Activated effector memory CD4-positive, alpha-beta T cell treated with Interleukin-2 at 50 U/mL for 16 hours (primary cell): ENCODE measurements at regions not wholly inside any gene's neighbourhood (a gene's known extent, or its start where the extent isn't known, plus 50 kb on each side); places are given as distances from the start of the nearest gene placed in this dataset.
A peak's percentile ranks its signal among the peaks of the same experiment; 100 is the strongest.
"Not testable (repeated sequence)": the region's sequence is repeated elsewhere in the genome, so short reads cannot be mapped to it uniquely, and the experiment has no call there.

ENCODE experiments used
- DNase-seq: peaks from one replicate; pipeline ENCODE4 v3.0.0-alpha.2; 2020

- no peak for DNase-seq
Measured at GRCh38 chr1:168490306-168490705, 53.5 kb downstream of the XCL2 start.

- DNase-seq: no peak
Measured at GRCh38 chr1:168488138-168488537, 55.7 kb downstream of the XCL2 start.

- DNase-seq: not testable (repeated sequence)
Measured at GRCh38 chr1:168486820-168487219, 57.0 kb downstream of the XCL2 start.

DNA sequence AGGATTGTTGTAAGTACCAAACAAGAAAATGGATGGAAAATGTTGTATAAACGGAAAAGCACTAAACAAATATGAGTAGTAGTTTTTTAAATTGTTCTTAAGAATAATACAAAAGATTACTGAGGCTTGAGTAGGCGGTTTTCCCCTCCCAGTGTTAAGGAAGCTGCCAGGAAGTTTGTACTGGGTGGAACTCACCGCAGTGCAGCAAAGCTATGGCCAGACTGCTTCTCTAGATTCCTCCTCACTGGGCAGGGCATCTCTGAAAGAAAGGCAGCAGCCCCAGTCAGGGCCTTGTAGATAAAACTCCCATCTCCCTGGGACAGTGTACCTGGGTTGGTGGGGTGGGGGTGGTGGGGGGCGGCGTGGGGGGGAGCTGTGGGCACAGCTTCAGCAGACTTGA is 58.7 kb downstream of the XCL2 start:
- no peak for DNase-seq

DNA sequence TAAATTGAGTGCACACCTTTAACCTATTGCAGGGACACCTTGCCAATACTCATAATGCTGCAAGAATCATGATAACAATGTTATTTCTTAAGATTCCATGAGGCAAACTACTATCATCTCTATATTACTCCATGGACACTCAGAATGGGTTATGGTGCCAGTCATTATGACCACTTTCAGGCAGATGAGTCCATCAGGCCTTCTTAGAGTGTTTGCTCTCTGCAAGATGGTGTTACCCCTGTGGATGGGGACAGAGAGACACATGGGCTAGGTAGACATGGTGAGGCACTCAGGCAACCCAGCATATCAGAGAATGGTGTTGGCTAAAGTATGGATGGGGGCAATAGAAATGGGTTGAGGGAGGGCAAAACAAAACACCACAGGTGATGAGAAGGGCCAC is 59.7 kb downstream of the XCL2 start:
- DNase-seq: no peak

- no peak for DNase-seq
Measured at GRCh38 chr1:168483539-168483938, 60.3 kb downstream of the XCL2 start.

GRCh38 chr1:168482106-168482505 is 61.7 kb downstream of the XCL2 start:
- DNase-seq: no peak

DNA sequence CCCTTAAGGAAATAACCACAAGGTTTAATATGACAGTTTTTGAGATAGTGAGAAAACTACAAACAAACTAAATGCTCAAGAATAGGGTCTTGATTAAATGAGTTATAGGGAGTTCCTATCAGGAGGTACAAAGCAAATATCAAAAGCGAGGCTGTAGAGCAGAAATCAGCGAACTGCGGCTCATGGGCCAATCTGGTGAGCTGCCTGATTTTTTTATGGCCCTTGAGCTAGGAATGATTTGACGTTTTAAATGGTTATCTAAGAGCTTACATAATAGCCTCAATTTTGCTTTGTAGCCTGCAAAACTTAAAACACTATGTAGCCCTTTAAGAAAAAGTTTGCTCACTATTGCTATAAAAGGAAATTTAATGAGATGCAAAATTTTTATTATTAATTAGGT is 62.2 kb downstream of the XCL2 start:
- no peak for DNase-seq

DNA sequence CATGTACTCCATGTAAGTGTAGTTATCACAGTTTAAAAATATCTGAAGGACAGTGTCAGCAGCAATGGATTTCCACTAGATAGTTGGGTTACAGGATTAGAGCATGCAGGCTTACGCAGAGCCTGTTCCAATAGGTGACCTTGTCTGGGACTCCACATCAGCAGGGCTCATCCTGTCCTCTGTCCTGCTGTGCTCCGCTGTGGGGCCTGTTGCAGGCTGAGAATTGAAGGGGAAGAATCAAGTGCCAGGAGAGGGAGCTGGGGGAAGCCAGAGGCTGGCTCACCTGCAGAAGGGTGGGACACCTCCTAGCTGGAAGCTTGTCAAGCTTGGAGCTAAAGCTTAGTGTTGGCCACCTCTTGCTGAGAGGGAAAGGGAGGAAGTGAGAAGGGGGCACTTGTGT is 62.8 kb downstream of the XCL2 start:
- no peak for DNase-seq

DNA sequence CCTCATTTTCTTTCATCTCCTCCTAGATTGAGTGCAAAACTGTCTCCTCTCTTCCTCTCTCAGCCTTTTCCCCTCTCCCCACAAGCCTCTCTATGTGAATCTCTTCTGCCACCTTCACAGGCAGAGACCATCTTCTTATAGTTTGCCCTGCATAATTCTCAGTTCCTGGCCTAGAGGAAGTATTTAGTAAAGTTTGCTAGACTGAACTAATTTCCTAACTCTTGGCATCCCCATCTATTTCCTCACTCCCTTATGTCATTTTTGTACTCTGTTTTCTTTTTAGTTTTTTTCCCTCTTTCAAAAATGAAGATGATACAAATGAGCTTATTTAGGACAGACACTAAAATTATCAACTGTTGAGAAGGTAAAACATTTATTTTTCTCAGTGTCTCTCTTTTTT is 66.0 kb downstream of the XCL2 start:
- no peak for DNase-seq

GRCh38 chr1:168476588-168477385 is 67.0 kb downstream of the XCL2 start:
- DNase-seq: no peak

DNA sequence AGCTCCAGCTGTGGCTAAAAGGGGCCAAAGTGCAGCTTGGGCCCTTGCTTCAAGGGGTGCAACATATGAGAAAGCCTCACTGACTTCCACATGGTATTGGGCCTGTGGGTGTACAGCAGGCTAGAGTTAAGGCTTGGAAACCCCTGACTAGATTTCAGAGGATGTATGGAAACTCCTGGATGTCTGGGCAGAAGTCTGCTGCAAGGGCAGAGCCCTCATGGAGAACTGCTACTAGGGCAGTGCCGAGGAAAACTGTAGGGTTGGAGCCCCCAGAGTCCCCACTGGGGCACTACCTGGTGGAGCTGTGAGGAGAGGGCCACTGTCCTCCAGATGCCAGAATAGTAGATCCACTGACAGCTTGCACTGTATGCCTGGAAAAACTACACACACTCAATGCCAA is 69.5 kb downstream of the XCL2 start:
- no peak for DNase-seq

GRCh38 chr1:168473126-168473525 is 70.7 kb downstream of the XCL2 start:
- DNase-seq: no peak

DNA sequence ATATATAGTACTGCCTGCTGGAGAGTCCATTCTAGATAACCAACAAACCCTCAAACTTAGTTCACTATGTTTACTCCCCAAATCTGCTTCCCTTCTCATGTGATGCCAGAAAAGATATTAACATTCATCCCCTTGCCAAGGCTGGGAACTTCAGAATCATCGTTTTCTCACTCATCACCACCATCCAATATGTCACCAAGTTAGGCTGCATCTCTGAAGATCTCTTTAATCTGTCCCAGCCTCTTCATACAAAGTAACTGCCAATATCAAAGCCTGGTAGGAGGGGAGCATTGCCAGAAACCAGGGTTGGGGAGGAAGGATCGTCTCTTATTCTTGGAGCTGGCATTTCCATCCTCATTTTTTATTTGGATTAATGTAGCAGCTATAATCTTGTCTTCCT is 71.6 kb downstream of the XCL2 start:
- no peak for DNase-seq

DNA sequence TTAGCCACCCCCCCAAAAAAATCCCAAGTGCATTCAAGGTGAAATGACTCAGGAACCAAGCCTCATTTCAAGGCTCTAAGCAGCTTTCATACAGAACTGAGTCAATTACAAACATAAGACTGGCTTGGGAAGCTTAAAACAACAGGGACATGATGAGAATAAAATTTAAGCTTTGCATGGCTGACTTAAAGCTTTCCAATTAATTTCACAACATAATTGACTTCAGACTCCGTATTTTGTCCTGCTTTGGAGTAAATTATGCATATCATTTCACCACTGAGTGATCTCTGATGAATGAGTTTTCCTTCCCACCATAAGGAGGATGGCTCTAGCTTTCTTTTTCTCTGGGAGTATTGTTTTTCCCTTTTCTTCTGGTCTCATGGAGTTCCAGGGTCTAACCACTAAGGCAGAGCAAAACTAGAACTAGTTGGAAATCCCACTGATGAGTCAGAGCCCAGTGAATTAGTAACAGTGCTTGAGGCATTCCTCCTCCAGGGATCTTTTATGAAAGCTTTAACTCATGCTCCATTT is 72.8 kb downstream of the XCL2 start:
- DNase-seq: no peak

- peak; percentile 32 for DNase-seq
Measured at GRCh38 chr1:168469690-168470089, 74.1 kb downstream of the XCL2 start.

DNA sequence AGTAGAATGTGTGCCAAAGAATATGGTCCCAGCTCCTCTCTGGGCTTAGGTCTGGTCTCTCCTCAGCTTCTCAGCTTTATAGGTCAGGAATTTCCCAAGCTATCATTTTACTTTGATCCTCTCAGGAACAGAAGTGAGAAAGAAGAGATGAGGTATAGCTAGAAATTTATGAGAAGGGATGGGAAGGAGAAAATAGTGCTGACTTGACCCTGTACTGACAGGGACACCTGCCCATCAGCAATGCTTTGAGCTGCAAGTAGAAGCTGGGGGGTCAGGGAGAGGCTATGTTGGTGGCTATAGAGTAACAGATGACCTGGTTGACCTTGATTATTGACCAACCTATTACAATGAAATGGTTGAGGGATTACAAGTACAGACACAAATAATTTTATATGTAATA is 75.0 kb downstream of the XCL2 start:
- DNase-seq: no peak

DNA sequence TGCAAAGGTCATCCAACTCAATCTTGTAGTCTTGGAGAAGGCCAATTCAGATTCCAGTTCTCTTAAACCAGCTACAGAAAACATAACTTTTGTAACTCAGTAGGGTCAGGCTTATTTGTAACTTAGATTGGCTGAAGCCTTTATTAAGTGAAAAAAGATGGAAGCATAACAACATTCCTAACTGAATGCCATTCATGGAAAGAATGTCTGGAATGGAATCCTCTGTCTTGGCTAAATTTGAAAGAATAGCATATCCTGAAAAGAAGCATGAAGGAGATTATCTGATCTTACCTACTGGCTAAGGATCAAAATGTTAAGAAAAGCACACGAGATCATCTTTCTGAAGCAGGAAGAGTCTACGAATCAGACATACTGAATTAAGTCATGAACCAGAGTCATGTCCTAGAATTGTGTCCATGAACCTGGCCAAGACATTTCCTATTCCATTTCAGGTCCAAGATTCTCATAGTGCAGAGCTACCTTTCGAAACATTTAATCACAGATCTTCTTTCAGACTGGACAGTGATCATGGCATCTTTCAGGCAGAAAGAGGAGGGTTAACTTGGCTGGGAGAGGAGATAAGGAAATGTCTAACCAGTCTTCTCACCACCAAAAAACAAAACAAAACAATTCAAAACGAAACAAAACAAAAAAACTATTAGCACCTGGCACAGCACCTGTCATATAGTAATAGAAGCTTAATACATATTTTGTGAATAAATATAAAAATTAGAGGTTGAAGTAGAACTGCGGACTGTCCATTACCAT is 75.6 kb downstream of the XCL2 start:
- no peak for DNase-seq

- no peak for DNase-seq
Measured at GRCh38 chr1:168467452-168467851, 76.3 kb downstream of the XCL2 start.

DNA sequence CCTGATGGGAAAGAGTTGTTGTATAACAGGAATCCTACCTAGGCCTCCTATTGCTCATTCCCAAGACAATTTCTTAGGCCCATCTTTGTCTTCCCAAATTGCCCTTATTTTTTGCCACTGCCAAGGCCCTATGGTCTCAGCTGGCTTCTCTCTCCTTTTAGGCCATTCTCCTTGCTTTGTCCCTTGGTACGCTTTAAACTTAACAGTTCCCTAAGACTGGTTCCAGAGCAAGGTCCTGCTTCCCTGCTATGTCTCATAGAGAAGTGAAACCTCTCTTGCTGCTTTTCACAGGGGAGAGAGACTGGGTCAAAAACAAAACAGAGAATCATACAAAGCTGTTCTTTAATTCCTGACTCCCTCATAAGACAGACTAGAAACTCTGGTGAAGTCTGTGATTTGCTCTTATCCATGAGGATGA is 77.1 kb downstream of the XCL2 start:
- DNase-seq: no peak

- no peak for DNase-seq
Measured at GRCh38 chr1:168466092-168466713, 77.6 kb downstream of the XCL2 start.

- not testable (repeated sequence) for DNase-seq
Measured at GRCh38 chr1:168461108-168461507, 82.7 kb downstream of the XCL2 start.

DNA sequence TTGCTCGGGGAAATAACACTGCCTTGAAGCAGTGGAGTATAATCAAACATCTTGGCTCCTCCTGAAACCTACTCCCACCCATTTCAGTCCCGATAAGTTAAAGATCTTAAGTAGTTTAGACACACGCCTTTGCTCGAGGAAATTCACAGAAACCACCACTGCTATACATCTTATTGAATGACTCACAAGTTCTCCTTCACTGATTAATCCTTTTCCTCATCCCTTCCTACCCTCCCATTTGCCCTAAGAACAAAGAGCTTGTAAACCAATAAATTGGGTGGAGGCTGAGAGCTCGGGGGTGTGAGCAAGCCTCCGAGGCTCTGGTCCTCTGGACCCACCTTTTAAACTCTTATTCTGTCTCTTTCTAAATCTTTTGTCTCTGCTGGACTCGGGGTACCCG is 86.5 kb downstream of the XCL2 start:
- not testable (repeated sequence) for DNase-seq

- DNase-seq: no peak
Measured at GRCh38 chr1:168455764-168456163, 88.0 kb downstream of the XCL2 start.
